ENCODE measurements at regions not wholly inside any gene's neighbourhood (a gene's known extent, or its start where the extent isn't known, plus 50 kb on each side); places are given as distances from the start of the nearest gene placed in this dataset.

DNA sequence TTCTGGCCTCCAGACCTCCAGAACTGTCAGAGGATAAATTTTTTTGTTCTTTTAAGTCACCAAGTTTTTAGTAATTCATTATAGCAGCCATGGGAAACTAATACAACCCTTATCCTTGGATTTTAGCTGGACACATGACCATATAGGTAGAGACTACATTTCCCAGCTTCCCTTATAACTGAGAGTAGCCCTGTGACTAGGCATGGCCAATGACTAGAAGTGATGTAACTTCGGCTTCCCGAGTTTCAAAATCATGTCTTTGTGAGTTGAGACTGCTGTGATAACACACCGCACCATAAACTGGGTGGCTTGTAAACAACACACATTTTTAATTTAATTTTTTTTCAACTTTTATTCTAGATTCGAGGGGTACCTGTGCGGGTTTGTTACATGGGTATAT lies 134.0 kb upstream of the SERTAD2 start:
- no peak for TF ChIP-seq POLR2AphosphoS5 (IDR thresholded peaks at IDR 0.05)
- TF ChIP-seq, protein P1, sequence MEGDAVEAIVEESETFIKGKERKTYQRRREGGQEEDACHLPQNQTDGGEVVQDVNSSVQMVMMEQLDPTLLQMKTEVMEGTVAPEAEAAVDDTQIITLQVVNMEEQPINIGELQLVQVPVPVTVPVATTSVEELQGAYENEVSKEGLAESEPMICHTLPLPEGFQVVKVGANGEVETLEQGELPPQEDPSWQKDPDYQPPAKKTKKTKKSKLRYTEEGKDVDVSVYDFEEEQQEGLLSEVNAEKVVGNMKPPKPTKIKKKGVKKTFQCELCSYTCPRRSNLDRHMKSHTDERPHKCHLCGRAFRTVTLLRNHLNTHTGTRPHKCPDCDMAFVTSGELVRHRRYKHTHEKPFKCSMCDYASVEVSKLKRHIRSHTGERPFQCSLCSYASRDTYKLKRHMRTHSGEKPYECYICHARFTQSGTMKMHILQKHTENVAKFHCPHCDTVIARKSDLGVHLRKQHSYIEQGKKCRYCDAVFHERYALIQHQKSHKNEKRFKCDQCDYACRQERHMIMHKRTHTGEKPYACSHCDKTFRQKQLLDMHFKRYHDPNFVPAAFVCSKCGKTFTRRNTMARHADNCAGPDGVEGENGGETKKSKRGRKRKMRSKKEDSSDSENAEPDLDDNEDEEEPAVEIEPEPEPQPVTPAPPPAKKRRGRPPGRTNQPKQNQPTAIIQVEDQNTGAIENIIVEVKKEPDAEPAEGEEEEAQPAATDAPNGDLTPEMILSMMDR (IDR thresholded peaks at IDR 0.05): no peak
- TF ChIP-seq POLR2A (IDR thresholded peaks at IDR 0.05): no peak
- Histone ChIP-seq H3K9me3 (no peaks in the 10 kb centered on the region), H3K4me1 (replicated peaks) (peaks cover 5% of the 10 kb centered on the region), H3K4me3 (no peak overlapping the region), H3K36me3 (no peaks in the 10 kb centered on the region), H3K27me3 (replicated peaks; ENCODE audit: insufficient read depth) (no peaks in the 10 kb centered on the region), H3K27ac (no peak overlapping the region)
- intact Hi-C loops (cut with DNase I): no loop called here
- 72% methylated on average over 5 of the region's 5 CpGs for WGBS
- DNase-seq (ENCODE audit: low spot score): no peak

DNA sequence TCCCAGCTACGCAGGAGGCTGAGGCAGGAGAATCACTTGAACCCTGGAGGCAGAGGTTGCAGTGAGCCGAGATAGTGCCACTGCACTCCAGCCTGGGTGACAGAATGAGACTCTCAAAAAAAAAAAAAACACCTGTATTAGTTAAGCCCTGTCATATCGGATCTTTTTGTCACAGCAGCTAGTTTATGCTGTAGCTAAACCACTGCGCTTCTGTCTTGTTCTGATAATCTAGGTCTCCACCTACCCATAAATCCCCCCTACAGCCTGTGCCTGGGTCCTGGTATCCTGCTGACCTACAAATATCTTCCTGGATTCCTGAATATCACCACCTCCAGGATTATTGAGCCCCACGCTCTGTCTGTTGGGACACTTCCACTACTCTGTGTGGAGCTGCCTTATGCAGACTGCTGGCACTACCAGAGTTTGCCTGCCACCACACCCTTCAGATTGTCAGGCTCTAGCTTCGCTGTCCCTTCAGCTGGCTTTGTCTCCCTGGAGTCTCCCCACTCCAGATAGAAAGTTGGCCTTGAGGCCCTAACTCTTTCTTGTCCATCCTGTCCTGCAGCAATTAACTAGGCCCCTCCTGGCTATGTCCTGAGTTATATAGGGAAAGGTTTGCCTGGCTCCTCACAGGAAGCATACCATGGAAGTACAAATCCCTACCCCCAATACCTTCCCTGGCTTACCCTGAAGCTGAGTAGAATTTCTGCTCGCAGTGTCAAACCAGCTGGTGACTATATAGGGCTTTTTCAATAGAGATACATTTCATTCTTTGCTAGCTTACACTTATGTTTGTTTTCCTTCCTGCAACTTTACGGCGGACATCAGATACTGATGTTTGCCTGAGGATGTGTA lies 136.0 kb upstream of the SERTAD2 start:
- TF ChIP-seq, protein P1 (IDR thresholded peaks at IDR 0.05): no peak
- TF ChIP-seq POLR2A (IDR thresholded peaks at IDR 0.05): no peak
- TF ChIP-seq POLR2AphosphoS5 (IDR thresholded peaks at IDR 0.05): peak; percentile 4
- 80% methylated on average over 9 of the region's 9 CpGs for WGBS
- Histone ChIP-seq H3K27me3 (replicated peaks; ENCODE audit: insufficient read depth) (no peaks in the 10 kb centered on the region), H3K4me1 (replicated peaks) (peaks cover 5% of the 10 kb centered on the region), H3K9me3 (no peaks in the 10 kb centered on the region), H3K27ac (peak overlapping the region; percentile 35 to 48), H3K4me3 (no peak overlapping the region), H3K36me3 (no peaks in the 10 kb centered on the region)
- intact Hi-C loops (cut with DNase I): no loop called here
- peak; percentile 25 for DNase-seq (ENCODE audit: low spot score)

DNA sequence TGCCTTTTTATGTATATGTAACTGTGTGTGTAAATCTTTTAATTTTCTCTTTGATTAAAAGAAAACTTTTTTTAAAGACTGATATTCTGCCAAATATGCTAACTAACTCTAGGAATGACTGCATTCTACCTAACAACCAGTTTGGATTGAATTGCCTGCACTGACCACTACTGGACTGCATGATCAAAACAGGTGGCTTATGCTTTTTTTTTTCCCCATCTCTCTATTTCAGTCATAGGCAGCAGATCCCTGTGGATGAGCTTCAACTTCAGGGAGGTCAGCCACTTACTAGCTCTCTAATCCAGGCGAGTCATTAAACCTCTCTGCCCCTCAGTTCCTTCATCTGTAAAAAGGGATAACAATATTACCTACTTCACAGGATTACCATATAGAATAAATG lies 138.6 kb upstream of the SERTAD2 start:
- TF ChIP-seq, protein P1 (IDR thresholded peaks at IDR 0.05): no peak
- TF ChIP-seq POLR2AphosphoS5 (IDR thresholded peaks at IDR 0.05): no peak
- no peak for TF ChIP-seq POLR2A (IDR thresholded peaks at IDR 0.05)
- H3K9me3 ChIP-seq: no peaks in the 10 kb centered on the region
- intact Hi-C loops (cut with DNase I): no loop called here
- 95% methylated on average over 1 of the region's 1 CpG for WGBS
- H3K27ac ChIP-seq: no peak overlapping the region
- peaks cover 5% of the 10 kb centered on the region for H3K4me1 ChIP-seq (replicated peaks)
- H3K36me3 ChIP-seq: no peaks in the 10 kb centered on the region
- no peak overlapping the region for H3K4me3 ChIP-seq
- DNase-seq (ENCODE audit: low spot score): no peak
- H3K27me3 ChIP-seq (replicated peaks; ENCODE audit: insufficient read depth): no peaks in the 10 kb centered on the region

DNA sequence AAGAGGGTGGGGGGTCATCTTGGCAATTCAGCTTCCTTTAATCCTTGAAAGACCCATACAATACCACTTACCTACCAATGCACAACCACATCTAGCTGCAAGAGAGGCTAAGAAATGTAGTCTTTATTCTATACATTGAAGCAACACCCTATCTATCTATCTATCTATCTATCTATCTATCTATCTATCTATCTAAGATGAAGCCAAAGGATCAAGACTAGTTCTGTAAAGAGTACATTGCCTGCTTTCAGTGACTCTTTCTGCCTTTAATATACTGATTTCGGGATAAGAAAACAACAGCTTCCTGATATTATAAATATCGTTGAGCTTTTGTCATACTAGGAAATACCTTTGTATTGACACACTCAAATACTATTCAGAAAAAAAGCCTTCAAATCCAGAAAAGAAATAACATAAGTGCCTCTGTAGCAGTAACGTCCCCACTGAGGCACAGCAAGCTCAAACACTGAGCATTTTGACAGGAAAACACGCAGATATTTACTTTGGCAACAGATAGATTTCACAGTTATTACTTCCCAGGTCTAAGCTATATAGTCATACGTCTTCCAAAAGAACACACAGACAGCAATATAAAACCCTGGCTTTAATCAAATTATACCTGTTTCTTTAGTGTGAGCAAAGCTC lies 139.4 kb upstream of the SERTAD2 start:
- no peak overlapping the region for H3K4me3 ChIP-seq
- intact Hi-C loops (cut with DNase I): no loop called here
- H3K9me3 ChIP-seq: no peaks in the 10 kb centered on the region
- H3K4me1 ChIP-seq (replicated peaks): peaks cover 5% of the 10 kb centered on the region
- no peaks in the 10 kb centered on the region for H3K36me3 ChIP-seq
- TF ChIP-seq POLR2A (IDR thresholded peaks at IDR 0.05) (no peak), POLR2AphosphoS5 (IDR thresholded peaks at IDR 0.05) (no peak)
- TF ChIP-seq, protein P1 (IDR thresholded peaks at IDR 0.05): no peak
- 39% methylated on average over 5 of the region's 5 CpGs for WGBS
- H3K27me3 ChIP-seq (replicated peaks; ENCODE audit: insufficient read depth): no peaks in the 10 kb centered on the region
- DNase-seq (ENCODE audit: low spot score): no peak
- H3K27ac ChIP-seq: no peak overlapping the region
